ENCODE measurements at regions not wholly inside any gene's neighbourhood (a gene's known extent, or its start where the extent isn't known, plus 50 kb on each side); places are given as distances from the start of the nearest gene placed in this dataset.
"Not testable (repeated sequence)": the region's sequence is repeated elsewhere in the genome, so short reads cannot be mapped to it uniquely, and the experiment has no call there.

- Mint-ChIP-seq H3K27me3 (peaks cover 30% of the 10 kb centered on the region), H3K4me1 (no peaks in the 10 kb centered on the region), H3K4me3 (no peak overlapping the region), H3K27ac (no peak overlapping the region), H3K9me3 (peaks cover 3% of the 10 kb centered on the region), H3K36me3 (no peaks in the 10 kb centered on the region)
- no peak for DNase-seq
These were observed 281.0 kb upstream of the TNC start for GRCh38 chr9:115398996-115399395.

- Mint-ChIP-seq H3K4me3 (no peak overlapping the region), H3K27me3 (peaks cover 26% of the 10 kb centered on the region), H3K9me3 (peaks cover 3% of the 10 kb centered on the region), H3K4me1 (no peaks in the 10 kb centered on the region), H3K27ac (no peak overlapping the region), H3K36me3 (no peaks in the 10 kb centered on the region)
- DNase-seq = no peak
These were observed 282.8 kb upstream of the TNC start for GRCh38 chr9:115400796-115401195.

GRCh38 chr9:115401756-115402327 lies 283.9 kb upstream of the TNC start:
- DNase-seq = no peak
- H3K27ac Mint-ChIP-seq = no peak overlapping the region
- H3K4me3 Mint-ChIP-seq = no peak overlapping the region
- H3K27me3 Mint-ChIP-seq = peaks cover 32% of the 10 kb centered on the region
- H3K4me1 Mint-ChIP-seq = no peaks in the 10 kb centered on the region
- H3K36me3 Mint-ChIP-seq = no peaks in the 10 kb centered on the region
- H3K9me3 Mint-ChIP-seq = peaks cover 3% of the 10 kb centered on the region

- Mint-ChIP-seq H3K9me3 (peaks cover 3% of the 10 kb centered on the region), H3K27ac (no peak overlapping the region), H3K36me3 (no peaks in the 10 kb centered on the region), H3K4me3 (no peak overlapping the region), H3K4me1 (no peaks in the 10 kb centered on the region), H3K27me3 (peaks cover 22% of the 10 kb centered on the region)
- DNase-seq = no peak
These were observed 285.8 kb upstream of the TNC start for GRCh38 chr9:115403753-115404152.

GRCh38 chr9:115404311-115404710 lies 286.4 kb upstream of the TNC start:
- Mint-ChIP-seq H3K9me3 (peaks cover 3% of the 10 kb centered on the region), H3K27me3 (peaks cover 21% of the 10 kb centered on the region), H3K4me3 (no peak overlapping the region), H3K36me3 (no peaks in the 10 kb centered on the region), H3K27ac (no peak overlapping the region), H3K4me1 (no peaks in the 10 kb centered on the region)
- DNase-seq = no peak

GRCh38 chr9:115411516-115411915 lies 293.6 kb upstream of the TNC start:
- Mint-ChIP-seq H3K36me3 (no peaks in the 10 kb centered on the region), H3K4me1 (no peaks in the 10 kb centered on the region), H3K4me3 (no peak overlapping the region), H3K9me3 (no peaks in the 10 kb centered on the region), H3K27me3 (peaks cover 14% of the 10 kb centered on the region), H3K27ac (no peak overlapping the region)
- no peak for DNase-seq

GRCh38 chr9:115411993-115412452 lies 294.1 kb upstream of the TNC start:
- Mint-ChIP-seq H3K9me3 (peaks cover 1% of the 10 kb centered on the region), H3K4me1 (no peaks in the 10 kb centered on the region), H3K36me3 (no peaks in the 10 kb centered on the region), H3K27me3 (peaks cover 11% of the 10 kb centered on the region), H3K27ac (no peak overlapping the region), H3K4me3 (no peak overlapping the region)
- no peak for DNase-seq

- Mint-ChIP-seq H3K4me1 (no peaks in the 10 kb centered on the region), H3K27ac (no peak overlapping the region), H3K9me3 (peaks cover 1% of the 10 kb centered on the region), H3K4me3 (no peak overlapping the region), H3K27me3 (peaks cover 11% of the 10 kb centered on the region), H3K36me3 (no peaks in the 10 kb centered on the region)
- no peak for DNase-seq
These were observed 294.7 kb upstream of the TNC start for GRCh38 chr9:115412656-115413055.

- Mint-ChIP-seq H3K27ac (no peak overlapping the region), H3K27me3 (peaks cover 11% of the 10 kb centered on the region), H3K9me3 (peaks cover 1% of the 10 kb centered on the region), H3K4me1 (no peaks in the 10 kb centered on the region), H3K36me3 (no peaks in the 10 kb centered on the region), H3K4me3 (no peak overlapping the region)
- DNase-seq = no peak
These were observed 295.3 kb upstream of the TNC start for GRCh38 chr9:115413304-115413703.

GRCh38 chr9:115413766-115414382 lies 295.9 kb upstream of the TNC start:
- Mint-ChIP-seq H3K27me3 (peaks cover 11% of the 10 kb centered on the region), H3K27ac (no peak overlapping the region), H3K9me3 (peaks cover 1% of the 10 kb centered on the region), H3K4me3 (no peak overlapping the region), H3K4me1 (no peaks in the 10 kb centered on the region), H3K36me3 (no peaks in the 10 kb centered on the region)
- no peak for DNase-seq

- H3K36me3 Mint-ChIP-seq = no peaks in the 10 kb centered on the region
These were observed 296.6 kb upstream of the TNC start for GRCh38 chr9:115414561-115414960.

GRCh38 chr9:115415450-115415849 lies 297.5 kb upstream of the TNC start:
- Mint-ChIP-seq H3K27ac (no peak overlapping the region), H3K27me3 (peaks cover 9% of the 10 kb centered on the region), H3K4me3 (no peak overlapping the region), H3K36me3 (no peaks in the 10 kb centered on the region), H3K4me1 (no peaks in the 10 kb centered on the region), H3K9me3 (peaks cover 1% of the 10 kb centered on the region)
- DNase-seq = no peak

More at GRCh38 chr9:115414561-115414960, 296.6 kb upstream of the TNC start:
- Mint-ChIP-seq H3K27me3 (peaks cover 11% of the 10 kb centered on the region), H3K4me3 (no peak overlapping the region), H3K9me3 (peaks cover 1% of the 10 kb centered on the region), H3K4me1 (no peaks in the 10 kb centered on the region), H3K27ac (no peak overlapping the region)
- DNase-seq = no peak

- peaks cover 3% of the 10 kb centered on the region for H3K9me3 Mint-ChIP-seq
- H3K36me3 Mint-ChIP-seq = no peaks in the 10 kb centered on the region
- no peak overlapping the region for H3K4me3 Mint-ChIP-seq
- H3K4me1 Mint-ChIP-seq = no peaks in the 10 kb centered on the region
- no peak for DNase-seq
- H3K27ac Mint-ChIP-seq = no peak overlapping the region
- H3K27me3 Mint-ChIP-seq = peaks cover 8% of the 10 kb centered on the region
These were observed 298.3 kb upstream of the TNC start for GRCh38 chr9:115416299-115416698.

- H3K4me3 Mint-ChIP-seq, DNase-seq, H3K27ac Mint-ChIP-seq, H3K36me3 Mint-ChIP-seq, H3K27me3 Mint-ChIP-seq, H3K9me3 Mint-ChIP-seq, H3K4me1 Mint-ChIP-seq: not testable (repeated sequence)
These were observed 300.2 kb upstream of the TNC start for GRCh38 chr9:115418181-115418580.

- DNase-seq = no peak
- Mint-ChIP-seq H3K9me3 (peaks cover 14% of the 10 kb centered on the region), H3K4me3 (no peak overlapping the region), H3K27ac (no peak overlapping the region), H3K4me1 (no peaks in the 10 kb centered on the region), H3K27me3 (no peaks in the 10 kb centered on the region), H3K36me3 (no peaks in the 10 kb centered on the region)
These were observed 305.0 kb upstream of the TNC start for GRCh38 chr9:115422932-115423440.

GRCh38 chr9:115423646-115424045 lies 305.7 kb upstream of the TNC start:
- Mint-ChIP-seq H3K4me1 (no peaks in the 10 kb centered on the region), H3K27ac (no peak overlapping the region), H3K9me3 (peaks cover 14% of the 10 kb centered on the region), H3K36me3 (no peaks in the 10 kb centered on the region), H3K4me3 (no peak overlapping the region), H3K27me3 (no peaks in the 10 kb centered on the region)
- DNase-seq = no peak
